ENCODE measurements at regions not wholly inside any gene's neighbourhood (a gene's known extent, or its start where the extent isn't known, plus 50 kb on each side); places are given as distances from the start of the nearest gene placed in this dataset.
"Not testable (repeated sequence)": the region's sequence is repeated elsewhere in the genome, so short reads cannot be mapped to it uniquely, and the experiment has no call there.

DNA sequence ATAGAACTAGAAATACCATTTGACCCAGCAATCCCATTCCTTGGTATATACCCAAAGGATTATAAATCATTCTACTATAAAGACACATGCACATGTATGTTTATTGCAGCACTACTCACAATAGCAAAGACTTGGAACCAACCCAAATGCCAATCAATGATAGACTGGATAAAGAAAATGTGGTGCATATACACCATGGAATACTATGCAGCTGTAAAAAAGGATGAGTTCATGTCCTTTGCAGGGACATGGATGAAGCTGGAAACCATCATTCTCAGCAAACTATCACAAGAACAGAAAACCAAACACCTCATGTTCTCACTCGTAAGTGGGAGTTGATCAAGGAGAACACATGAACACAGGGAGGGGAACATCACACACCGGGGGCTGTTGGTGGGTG, 108.9 kb upstream of the IL1RAPL2 start:
- not testable (repeated sequence) for H4K8ac ChIP-seq (ENCODE audit: low read length); H2AFZ ChIP-seq (ENCODE audit: low read depth, low read length); H3K4me2 ChIP-seq (ENCODE audit: low read length, poor library complexity, severe bottlenecking); H2BK12ac ChIP-seq (ENCODE audit: low read length in 2 of 2); H3K27ac ChIP-seq (ENCODE audit: low read length, poor library complexity, severe bottlenecking); H2AK5ac ChIP-seq (ENCODE audit: low read length, severe bottlenecking); H3K9ac ChIP-seq (ENCODE audit: low read length); H3K4ac ChIP-seq (ENCODE audit: low read depth in 1 of 2, low read length in 2 of 2); H3K4me3 ChIP-seq (ENCODE audit: insufficient read depth in 1 of 2, low read depth in 1 of 2, low read length in 2 of 2); H3K79me1 ChIP-seq (replicated peaks; ENCODE audit: low read length, poor library complexity, severe bottlenecking); H3K36me3 ChIP-seq (ENCODE audit: control insufficient read depth in 1 of 2, insufficient read depth in 2 of 2, low read depth in 1 of 2, low read length in 2 of 2); H2BK5ac ChIP-seq (ENCODE audit: low read depth, low read length, poor library complexity, severe bottlenecking); H3K4me1 ChIP-seq (ENCODE audit: control insufficient read depth, insufficient read depth, low read depth, low read length); H3K14ac ChIP-seq (ENCODE audit: low read length in 2 of 2); H3K23ac ChIP-seq (ENCODE audit: low read length in 2 of 2); H4K91ac ChIP-seq (ENCODE audit: low read length); H3K18ac ChIP-seq (ENCODE audit: low read depth in 1 of 2, low read length in 2 of 2); H3K27me3 ChIP-seq (ENCODE audit: control insufficient read depth in 1 of 2, insufficient read depth in 1 of 2, low read length in 2 of 2); H2BK120ac ChIP-seq (ENCODE audit: low read depth, low read length); H3K9me3 ChIP-seq (ENCODE audit: control insufficient read depth, low read length); DNase-seq; H2BK15ac ChIP-seq (ENCODE audit: low read depth, poor library complexity, severe bottlenecking)
- WGBS = no CpG with 5 or more reads among the region's 2 CpGs

DNA sequence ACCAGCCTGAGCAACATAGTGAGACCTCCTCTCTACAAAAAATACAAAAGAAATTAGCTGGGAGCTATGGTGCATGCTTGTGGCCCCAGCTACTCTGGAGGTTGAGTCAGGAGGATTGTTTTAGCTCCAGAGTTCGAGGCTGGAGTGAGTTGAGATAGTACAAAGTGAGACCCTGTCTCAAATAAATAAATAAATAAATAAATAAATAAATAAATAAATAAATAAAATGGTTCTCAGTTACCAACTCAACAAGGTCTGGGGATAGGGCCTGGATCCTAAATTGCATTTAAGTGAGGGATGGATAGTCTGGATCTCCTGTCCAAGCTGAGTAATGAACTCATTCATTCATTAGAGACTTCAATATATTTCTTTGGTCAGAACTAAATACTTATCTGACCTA, 115.7 kb upstream of the IL1RAPL2 start:
- H2BK5ac ChIP-seq (ENCODE audit: low read depth, low read length, poor library complexity, severe bottlenecking) = no peak overlapping the region
- no peak for DNase-seq
- no peak overlapping the region for H2AK5ac ChIP-seq (ENCODE audit: low read length, severe bottlenecking)
- H2AFZ ChIP-seq (ENCODE audit: low read depth, low read length) = no peak overlapping the region
- no peak overlapping the region for H4K8ac ChIP-seq (ENCODE audit: low read length)
- peaks cover 3% of the 10 kb centered on the region for H3K9me3 ChIP-seq (ENCODE audit: control insufficient read depth, low read length)
- no peak overlapping the region for H3K27ac ChIP-seq (ENCODE audit: low read length, poor library complexity, severe bottlenecking)
- H3K4ac ChIP-seq (ENCODE audit: low read depth in 1 of 2, low read length in 2 of 2) = no peak overlapping the region
- H2BK12ac ChIP-seq (ENCODE audit: low read length in 2 of 2) = no peak overlapping the region
- H3K9ac ChIP-seq (ENCODE audit: low read length) = no peak overlapping the region
- H3K14ac ChIP-seq (ENCODE audit: low read length in 2 of 2) = no peak overlapping the region
- H3K23ac ChIP-seq (ENCODE audit: low read length in 2 of 2) = no peak overlapping the region
- H2BK120ac ChIP-seq (ENCODE audit: low read depth, low read length) = no peak overlapping the region
- H4K91ac ChIP-seq (ENCODE audit: low read length) = no peak overlapping the region
- H3K36me3 ChIP-seq (ENCODE audit: control insufficient read depth in 1 of 2, insufficient read depth in 2 of 2, low read depth in 1 of 2, low read length in 2 of 2) = no peaks in the 10 kb centered on the region
- H2BK15ac ChIP-seq (ENCODE audit: low read depth, poor library complexity, severe bottlenecking) = no peak overlapping the region
- H3K18ac ChIP-seq (ENCODE audit: low read depth in 1 of 2, low read length in 2 of 2) = no peak overlapping the region
- WGBS = no CpG with 5 or more reads among the region's 1 CpG
- no peaks in the 10 kb centered on the region for H3K79me1 ChIP-seq (replicated peaks; ENCODE audit: low read length, poor library complexity, severe bottlenecking)
- H3K27me3 ChIP-seq (ENCODE audit: control insufficient read depth in 1 of 2, insufficient read depth in 1 of 2, low read length in 2 of 2) = peaks cover 0 to 15% of the 10 kb centered on the region in 2 experiments
- H3K4me1 ChIP-seq (ENCODE audit: control insufficient read depth, insufficient read depth, low read depth, low read length) = no peaks in the 10 kb centered on the region
- H3K4me3 ChIP-seq (ENCODE audit: insufficient read depth in 1 of 2, low read depth in 1 of 2, low read length in 2 of 2) = no peak overlapping the region
- no peak overlapping the region for H3K4me2 ChIP-seq (ENCODE audit: low read length, poor library complexity, severe bottlenecking)

DNA sequence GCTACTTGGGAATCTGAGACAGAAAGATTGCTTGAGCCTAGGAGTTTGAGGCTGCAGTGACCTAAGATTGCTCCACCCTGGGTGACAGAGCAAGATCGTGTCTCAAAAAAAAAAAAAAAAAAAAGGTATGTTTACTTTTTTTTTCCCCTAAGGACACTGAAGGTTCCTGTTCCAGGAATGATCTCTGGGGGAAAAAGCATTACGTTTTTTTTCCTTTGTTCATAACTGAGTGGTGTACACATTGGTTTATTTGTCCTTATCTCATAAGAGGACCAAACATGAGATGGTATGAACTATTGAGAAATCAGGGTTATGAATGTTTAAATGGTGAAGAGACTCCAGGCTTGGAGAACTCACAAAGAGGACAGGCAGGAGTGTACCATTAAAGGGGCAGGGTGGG, 120.4 kb upstream of the IL1RAPL2 start:
- no peak overlapping the region for H3K4me3 ChIP-seq (ENCODE audit: insufficient read depth in 1 of 2, low read depth in 1 of 2, low read length in 2 of 2)
- H3K23ac ChIP-seq (ENCODE audit: low read length in 2 of 2) = no peak overlapping the region
- no peaks in the 10 kb centered on the region for H3K4me1 ChIP-seq (ENCODE audit: control insufficient read depth, insufficient read depth, low read depth, low read length)
- H4K91ac ChIP-seq (ENCODE audit: low read length) = no peak overlapping the region
- WGBS = 33% methylated on average over 1 of the region's 2 CpGs
- DNase-seq = no peak
- H3K18ac ChIP-seq (ENCODE audit: low read depth in 1 of 2, low read length in 2 of 2) = no peak overlapping the region
- no peaks in the 10 kb centered on the region for H3K36me3 ChIP-seq (ENCODE audit: control insufficient read depth in 1 of 2, insufficient read depth in 2 of 2, low read depth in 1 of 2, low read length in 2 of 2)
- no peak overlapping the region for H2BK15ac ChIP-seq (ENCODE audit: low read depth, poor library complexity, severe bottlenecking)
- H3K9me3 ChIP-seq (ENCODE audit: control insufficient read depth, low read length) = peaks cover 3% of the 10 kb centered on the region
- no peak overlapping the region for H3K9ac ChIP-seq (ENCODE audit: low read length)
- no peak overlapping the region for H2BK120ac ChIP-seq (ENCODE audit: low read depth, low read length)
- H3K79me1 ChIP-seq (replicated peaks; ENCODE audit: low read length, poor library complexity, severe bottlenecking) = no peaks in the 10 kb centered on the region
- no peak overlapping the region for H3K4me2 ChIP-seq (ENCODE audit: low read length, poor library complexity, severe bottlenecking)
- H3K27me3 ChIP-seq (ENCODE audit: control insufficient read depth in 1 of 2, insufficient read depth in 1 of 2, low read length in 2 of 2) = peaks cover 0 to 9% of the 10 kb centered on the region in 2 experiments
- no peak overlapping the region for H3K27ac ChIP-seq (ENCODE audit: low read length, poor library complexity, severe bottlenecking)
- no peak overlapping the region for H2AK5ac ChIP-seq (ENCODE audit: low read length, severe bottlenecking)
- H2BK5ac ChIP-seq (ENCODE audit: low read depth, low read length, poor library complexity, severe bottlenecking) = no peak overlapping the region
- no peak overlapping the region for H4K8ac ChIP-seq (ENCODE audit: low read length)
- H3K4ac ChIP-seq (ENCODE audit: low read depth in 1 of 2, low read length in 2 of 2) = no peak overlapping the region
- no peak overlapping the region for H2BK12ac ChIP-seq (ENCODE audit: low read length in 2 of 2)
- no peak overlapping the region for H3K14ac ChIP-seq (ENCODE audit: low read length in 2 of 2)
- H2AFZ ChIP-seq (ENCODE audit: low read depth, low read length) = no peak overlapping the region

- no peak overlapping the region for H4K91ac ChIP-seq (ENCODE audit: low read length)
- no peak overlapping the region for H3K27ac ChIP-seq (ENCODE audit: low read length, poor library complexity, severe bottlenecking)
- no peak overlapping the region for H3K14ac ChIP-seq (ENCODE audit: low read length in 2 of 2)
- H3K9me3 ChIP-seq (ENCODE audit: control insufficient read depth, low read length) = no peaks in the 10 kb centered on the region
- no peaks in the 10 kb centered on the region for H3K4me1 ChIP-seq (ENCODE audit: control insufficient read depth, insufficient read depth, low read depth, low read length)
- H2AK5ac ChIP-seq (ENCODE audit: low read length, severe bottlenecking) = no peak overlapping the region
- no peaks in the 10 kb centered on the region for H3K36me3 ChIP-seq (ENCODE audit: control insufficient read depth in 1 of 2, insufficient read depth in 2 of 2, low read depth in 1 of 2, low read length in 2 of 2)
- H3K18ac ChIP-seq (ENCODE audit: low read depth in 1 of 2, low read length in 2 of 2) = no peak overlapping the region
- no peak overlapping the region for H2AFZ ChIP-seq (ENCODE audit: low read depth, low read length)
- H3K4me2 ChIP-seq (ENCODE audit: low read length, poor library complexity, severe bottlenecking) = no peak overlapping the region
- H2BK5ac ChIP-seq (ENCODE audit: low read depth, low read length, poor library complexity, severe bottlenecking) = no peak overlapping the region
- H3K27me3 ChIP-seq (ENCODE audit: control insufficient read depth in 1 of 2, insufficient read depth in 1 of 2, low read length in 2 of 2) = peaks cover 3 to 42% of the 10 kb centered on the region in 2 experiments
- no peak overlapping the region for H3K23ac ChIP-seq (ENCODE audit: low read length in 2 of 2)
- H2BK15ac ChIP-seq (ENCODE audit: low read depth, poor library complexity, severe bottlenecking) = no peak overlapping the region
- no peak overlapping the region for H3K4me3 ChIP-seq (ENCODE audit: insufficient read depth in 1 of 2, low read depth in 1 of 2, low read length in 2 of 2)
- no peak overlapping the region for H4K8ac ChIP-seq (ENCODE audit: low read length)
- no peaks in the 10 kb centered on the region for H3K79me1 ChIP-seq (replicated peaks; ENCODE audit: low read length, poor library complexity, severe bottlenecking)
- no peak overlapping the region for H3K9ac ChIP-seq (ENCODE audit: low read length)
- H2BK12ac ChIP-seq (ENCODE audit: low read length in 2 of 2) = no peak overlapping the region
- no peak overlapping the region for H2BK120ac ChIP-seq (ENCODE audit: low read depth, low read length)
- DNase-seq = no peak
- H3K4ac ChIP-seq (ENCODE audit: low read depth in 1 of 2, low read length in 2 of 2) = no peak overlapping the region
- WGBS = 80% methylated on average over 7 of the region's 7 CpGs
Measured at GRCh38 chrX:104435249-104435648, 130.8 kb upstream of the IL1RAPL2 start.

All from mesenchymal stem cell (in vitro differentiated cells and primary cell).